DOHH2 (cell line): ENCODE measurements at regions not wholly inside any gene's neighbourhood (a gene's known extent, or its start where the extent isn't known, plus 50 kb on each side); places are given as distances from the start of the nearest gene placed in this dataset.

Experiments
- EZH2phosphoT487 ChIP-seq: fragments of 200-600 bp; sonication (generic); IDR thresholded peaks from 2 replicates; pipeline ENCODE4 v1.6.1; 2017; ENCODE audit warnings: borderline replicate concordance, mild to moderate bottlenecking, antibody characterized with exemption, low read length, moderate library complexity, mixed read lengths
- TF ChIP-seq, protein P1 (sequence below): fragments of 200-600 bp; sonication (generic); IDR thresholded peaks from one replicate; pipeline ENCODE4 v1.5.1; 2014; ENCODE audit warnings: antibody characterized with exemption, mild to moderate bottlenecking, low read depth, low read length; ENCODE audit not compliant: poor library complexity, severe bottlenecking

DNA sequence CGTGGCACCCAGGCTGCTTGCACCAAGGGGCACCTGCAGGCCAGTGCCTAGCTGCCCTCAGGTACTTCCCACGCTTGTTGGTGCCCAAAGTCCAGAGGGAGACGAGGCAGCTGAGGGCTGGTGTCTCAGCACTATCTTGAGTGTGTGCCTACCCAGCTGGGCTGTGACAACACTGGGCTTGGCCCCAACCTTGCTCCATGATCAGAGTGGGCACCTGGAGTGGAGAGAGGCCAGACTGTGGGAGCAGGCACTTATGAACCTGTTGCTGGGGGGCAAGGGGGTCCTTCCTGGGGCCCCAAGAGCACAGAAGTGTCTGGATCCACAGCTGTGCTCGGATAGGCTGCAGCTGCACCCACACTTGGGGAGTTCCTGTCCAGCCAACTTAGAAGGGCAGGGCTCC, 314.7 kb downstream of the KCNJ2 start:
- TF ChIP-seq, protein P1, sequence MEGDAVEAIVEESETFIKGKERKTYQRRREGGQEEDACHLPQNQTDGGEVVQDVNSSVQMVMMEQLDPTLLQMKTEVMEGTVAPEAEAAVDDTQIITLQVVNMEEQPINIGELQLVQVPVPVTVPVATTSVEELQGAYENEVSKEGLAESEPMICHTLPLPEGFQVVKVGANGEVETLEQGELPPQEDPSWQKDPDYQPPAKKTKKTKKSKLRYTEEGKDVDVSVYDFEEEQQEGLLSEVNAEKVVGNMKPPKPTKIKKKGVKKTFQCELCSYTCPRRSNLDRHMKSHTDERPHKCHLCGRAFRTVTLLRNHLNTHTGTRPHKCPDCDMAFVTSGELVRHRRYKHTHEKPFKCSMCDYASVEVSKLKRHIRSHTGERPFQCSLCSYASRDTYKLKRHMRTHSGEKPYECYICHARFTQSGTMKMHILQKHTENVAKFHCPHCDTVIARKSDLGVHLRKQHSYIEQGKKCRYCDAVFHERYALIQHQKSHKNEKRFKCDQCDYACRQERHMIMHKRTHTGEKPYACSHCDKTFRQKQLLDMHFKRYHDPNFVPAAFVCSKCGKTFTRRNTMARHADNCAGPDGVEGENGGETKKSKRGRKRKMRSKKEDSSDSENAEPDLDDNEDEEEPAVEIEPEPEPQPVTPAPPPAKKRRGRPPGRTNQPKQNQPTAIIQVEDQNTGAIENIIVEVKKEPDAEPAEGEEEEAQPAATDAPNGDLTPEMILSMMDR, result no peak
- no peak for TF ChIP-seq EZH2phosphoT487
